H9 (cell line): ENCODE measurements at regions not wholly inside any gene's neighbourhood (a gene's known extent, or its start where the extent isn't known, plus 50 kb on each side); places are given as distances from the start of the nearest gene placed in this dataset.

Experiments
- DNase-seq: peaks from one replicate; pipeline ENCODE4 v3.0.0-alpha.2; 2017
- H2AFZ ChIP-seq: one replicate; pipeline ENCODE4 v1.6.1; 2013; ENCODE audit warnings: mild to moderate bottlenecking, low read length, control low read depth, moderate library complexity
- H2AK5ac ChIP-seq: 2 replicates; pipeline ENCODE4 v1.6.1; 2013; ENCODE audit warnings: low read length, control low read depth, mixed read lengths; ENCODE audit not compliant: insufficient read length
- H2BK120ac ChIP-seq: one replicate; pipeline ENCODE4 v1.6.1; 2013; ENCODE audit warnings: low read depth, mild to moderate bottlenecking, low read length, control low read depth, inconsistent platforms; ENCODE audit not compliant: poor library complexity, severe bottlenecking
- H2BK12ac ChIP-seq: 2 replicates; pipeline ENCODE4 v1.6.1; 2013; ENCODE audit warnings: low read length, control low read depth, mixed read lengths, low read depth; ENCODE audit not compliant: insufficient read length
- H2BK15ac ChIP-seq: 2 replicates; pipeline ENCODE4 v1.6.1; 2013; ENCODE audit warnings: low read depth, low read length, control low read depth
- H2BK20ac ChIP-seq: one replicate; pipeline ENCODE4 v1.6.1; 2013; ENCODE audit warnings: low read depth, mild to moderate bottlenecking, low read length, control low read depth, inconsistent platforms; ENCODE audit not compliant: poor library complexity, severe bottlenecking
- H2BK5ac ChIP-seq: 2 replicates; pipeline ENCODE4 v1.6.1; 2013; ENCODE audit warnings: low read length, control low read depth, mixed read lengths; ENCODE audit not compliant: insufficient read length
- H3K14ac ChIP-seq: 2 replicates; pipeline ENCODE4 v1.6.1; 2013; ENCODE audit warnings: low read length, control low read depth; ENCODE audit not compliant: insufficient read depth
- H3K18ac ChIP-seq: 2 replicates; pipeline ENCODE4 v1.6.1; 2013; ENCODE audit warnings: low read depth, mild to moderate bottlenecking, mixed read lengths, low read length, control low read depth; ENCODE audit not compliant: insufficient read length
- H3K23ac ChIP-seq: 2 replicates; pipeline ENCODE4 v1.6.1; 2013; ENCODE audit warnings: low read length, control low read depth, mixed read lengths, low read depth; ENCODE audit not compliant: insufficient read length
- H3K23me2 ChIP-seq: 2 replicates; pipeline ENCODE4 v1.6.1; 2013; ENCODE audit warnings: low read depth, mild to moderate bottlenecking, mixed read lengths, low read length, control low read depth; ENCODE audit not compliant: insufficient read length, poor library complexity, severe bottlenecking
- H3K27ac ChIP-seq: 2 replicates; pipeline ENCODE4 v1.5.1; 2013; ENCODE audit warnings: low read length, control low read depth, mixed read lengths, low read depth; ENCODE audit not compliant: insufficient read length
- H3K27me3 ChIP-seq: 2 replicates; pipeline ENCODE4 v1.6.1; 2013; ENCODE audit warnings: low read length, control low read depth, inconsistent platforms; ENCODE audit not compliant: insufficient read depth
- H3K4ac ChIP-seq: 2 replicates; pipeline ENCODE4 v1.6.1; 2013; ENCODE audit warnings: low read depth, mild to moderate bottlenecking, control low read depth, inconsistent platforms, low read length, moderate library complexity
- H3K4me1 ChIP-seq: 2 replicates; pipeline ENCODE4 v1.6.1; 2013; ENCODE audit warnings: low read length, control low read depth, inconsistent platforms; ENCODE audit not compliant: insufficient read depth
- H3K4me2 ChIP-seq: 2 replicates; pipeline ENCODE4 v1.6.1; 2013; ENCODE audit warnings: low read length, control low read depth, mixed read lengths; ENCODE audit not compliant: insufficient read length, insufficient read depth
- H3K56ac ChIP-seq: 2 replicates; pipeline ENCODE4 v1.6.1; 2013; ENCODE audit warnings: low read depth, mild to moderate bottlenecking, mixed read lengths, low read length, control low read depth; ENCODE audit not compliant: insufficient read length
- H3K79me1 ChIP-seq: 2 replicates; pipeline ENCODE4 v1.6.1; 2013; ENCODE audit warnings: low read depth, mild to moderate bottlenecking, moderate library complexity, low read length, control low read depth, inconsistent platforms; ENCODE audit not compliant: insufficient read depth, poor library complexity, severe bottlenecking
- H3K79me2 ChIP-seq: 2 replicates; pipeline ENCODE4 v1.6.1; 2013; ENCODE audit warnings: low read length, control low read depth, inconsistent platforms; ENCODE audit not compliant: insufficient read depth
- H3K9ac ChIP-seq: 2 replicates; pipeline ENCODE4 v1.6.1; 2013; ENCODE audit warnings: low read length, control low read depth, mixed read lengths; ENCODE audit not compliant: insufficient read length; ENCODE audit errors: extremely low read depth
- H3K9me3 ChIP-seq: one replicate; pipeline ENCODE4 v1.6.1; 2013; ENCODE audit warnings: low read depth, low read length, inconsistent platforms; ENCODE audit not compliant: control insufficient read depth
- H3T11ph ChIP-seq: one replicate; pipeline ENCODE4 v1.6.1; 2013; ENCODE audit warnings: mild to moderate bottlenecking, low read length, control low read depth, inconsistent platforms
- H4K20me1 ChIP-seq: one replicate; pipeline ENCODE4 v1.6.1; 2013; ENCODE audit not compliant: control insufficient read depth, insufficient read length, insufficient read depth
- H4K5ac ChIP-seq: 2 replicates; pipeline ENCODE4 v1.6.1; 2013; ENCODE audit warnings: low read depth, mild to moderate bottlenecking, mixed read lengths, low read length, control low read depth; ENCODE audit not compliant: insufficient read length
- H4K8ac ChIP-seq: replicated peaks from 2 replicates; pipeline ENCODE4 v1.6.1; 2013; ENCODE audit warnings: low read length, control low read depth, mixed read lengths, low read depth; ENCODE audit not compliant: insufficient read length
- H4K91ac ChIP-seq: 2 replicates; pipeline ENCODE4 v1.6.1; 2013; ENCODE audit warnings: low read depth, mild to moderate bottlenecking, moderate library complexity, mixed read lengths, low read length, control low read depth; ENCODE audit not compliant: insufficient read length
- H3K27ac Mint-ChIP-seq, 3 experiments: 2 replicates in 2 of 3; 3 replicates in 1 of 3; pipeline ENCODE4 v1.8.0; 2020 to 2021; ENCODE audit warnings: mixed read lengths in 3 of 3, mild to moderate bottlenecking in 1 of 3, moderate library complexity in 1 of 3
- H3K27me3 Mint-ChIP-seq: 2 replicates; pipeline ENCODE4 v1.8.0; 2021; ENCODE audit warnings: low read depth, mild to moderate bottlenecking, moderate library complexity, mixed read lengths
- H3K36me3 Mint-ChIP-seq, 3 experiments: 2 replicates in 2 of 3; 3 replicates in 1 of 3; pipeline ENCODE4 v1.8.0; 2020 to 2021; ENCODE audit warnings: low read depth in 3 of 3, mixed read lengths in 3 of 3; ENCODE audit not compliant: insufficient read depth in 1 of 3
- H3K4me1 Mint-ChIP-seq, 2 experiments: 2 replicates each; pipeline ENCODE4 v1.8.0; 2020; ENCODE audit warnings: mixed read lengths in 2 of 2
- H3K4me3 Mint-ChIP-seq, 2 experiments: 2 replicates in 1 of 2; 3 replicates in 1 of 2; pipeline ENCODE4 v1.8.0; 2020 to 2021; ENCODE audit warnings: mild to moderate bottlenecking in 2 of 2, mixed read lengths in 2 of 2, moderate library complexity in 1 of 2
- H3K9me3 Mint-ChIP-seq, 2 experiments: 2 replicates in 1 of 2; 3 replicates in 1 of 2; pipeline ENCODE4 v1.8.0; 2020; ENCODE audit warnings: mild to moderate bottlenecking in 2 of 2, mixed read lengths in 2 of 2, moderate library complexity in 1 of 2
- CTCF ChIP-seq: fragments of 200-600 bp; sonication (generic); conservative IDR thresholded peaks from 3 replicates; pipeline ENCODE4 v1.8.0; 2021; ENCODE audit warnings: antibody characterized with exemption, mild to moderate bottlenecking
- WGBS: extraction: QIAGEN DNeasy Blood & Tissue Kit; methylation state at CpG from one replicate; pipeline ENCODE4 v1.1.7; 2013; ENCODE audit warnings: missing lambda C conversion rate, low lambda C conversion rate, mixed read lengths; ENCODE audit not compliant: insufficient read length; ENCODE audit errors: extremely low coverage; 5-methylcytosine and 5-hydroxymethylcytosine counted together

GRCh38 chr18:68417166-68417799, 297.6 kb downstream of the TMX3 start:
- Mint-ChIP-seq H3K27me3 (no peaks in the 10 kb centered on the region), H3K27ac (peak overlapping the region in 1 of 3 experiments; percentile 60; a peak in 3 of 7 replicates)

More at GRCh38 chr18:68417166-68417799, 297.6 kb downstream of the TMX3 start:
- no peak for DNase-seq
- Mint-ChIP-seq H3K4me1 (peaks cover 9 to 17% of the 10 kb centered on the region in 2 experiments), H3K4me3 (no peak overlapping the region), H3K9me3 (peaks cover 3 to 4% of the 10 kb centered on the region in 2 experiments; a peak in 3 of 5 replicates), H3K36me3 (peaks cover 0 to 10% (median 0%) of the 10 kb centered on the region in 3 experiments; a peak in 2 of 7 replicates)
- H3K4me1 ChIP-seq, result no peaks in the 10 kb centered on the region
- no peak overlapping the region for H2BK120ac ChIP-seq
- no peak overlapping the region for H3T11ph ChIP-seq
- H4K91ac ChIP-seq, result no peak overlapping the region
- no peaks in the 10 kb centered on the region for H3K9me3 ChIP-seq
- H4K20me1 ChIP-seq, result no peaks in the 10 kb centered on the region
- H3K27ac ChIP-seq, result no peak overlapping the region
- H4K5ac ChIP-seq, result no peak overlapping the region
- H3K79me1 ChIP-seq, result no peaks in the 10 kb centered on the region
- H4K8ac ChIP-seq, result no peak overlapping the region
- TF ChIP-seq CTCF, result no peak
- H3K14ac ChIP-seq, result no peak overlapping the region
- no peak overlapping the region for H3K4ac ChIP-seq
- H2BK12ac ChIP-seq, result no peak overlapping the region
- no peak overlapping the region for H2BK15ac ChIP-seq
- no peak overlapping the region for H3K23ac ChIP-seq
- no peak overlapping the region for H3K9ac ChIP-seq
- H3K23me2 ChIP-seq, result no peaks in the 10 kb centered on the region
- H3K79me2 ChIP-seq, result no peaks in the 10 kb centered on the region
- WGBS, result no CpG with 5 or more reads among the region's 2 CpGs
- no peak overlapping the region for H3K56ac ChIP-seq
- H3K4me2 ChIP-seq, result no peak overlapping the region
- no peak overlapping the region for H3K18ac ChIP-seq
- H2BK20ac ChIP-seq, result no peak overlapping the region
- H2BK5ac ChIP-seq, result no peak overlapping the region
- no peak overlapping the region for H2AK5ac ChIP-seq
- H2AFZ ChIP-seq, result no peak overlapping the region
- H3K27me3 ChIP-seq, result no peaks in the 10 kb centered on the region
